SK-N-SH treated with all-trans-retinoic acid at 6 μM for 48 hours (cell line): ENCODE measurements at regions not wholly inside any gene's neighbourhood (a gene's known extent, or its start where the extent isn't known, plus 50 kb on each side); places are given as distances from the start of the nearest gene placed in this dataset.

Experiments used
- ARNTL ChIP-seq: fragments of 450-650 bp; formaldehyde crosslinking; IDR thresholded peaks from 2 replicates; pipeline ENCODE4 v1.5.0; 2020; ENCODE audit warnings: low read depth, mild to moderate bottlenecking, moderate library complexity, borderline replicate concordance
- GLIS3 ChIP-seq: fragments of 250-450 bp; sonication (Bioruptor Pico); IDR thresholded peaks from 2 replicates; pipeline ENCODE4 v1.5.0; 2020; ENCODE audit warnings: mild to moderate bottlenecking, moderate library complexity
- PATZ1 ChIP-seq: fragments of 250-450 bp; sonication (Bioruptor Pico); IDR thresholded peaks from 2 replicates; pipeline ENCODE4 v1.8.0; 2020; ENCODE audit warnings: mild to moderate bottlenecking, moderate library complexity, borderline replicate concordance
- POU6F1 ChIP-seq: fragments of 250-450 bp; sonication (Bioruptor Pico); IDR thresholded peaks from 2 replicates; pipeline ENCODE4 v1.8.0; 2021; ENCODE audit warnings: low read depth, mild to moderate bottlenecking, moderate library complexity, borderline replicate concordance
- RARB ChIP-seq: fragments of 250-450 bp; sonication (Bioruptor Pico); IDR thresholded peaks from 2 replicates; pipeline ENCODE4 v1.8.0; 2021; ENCODE audit warnings: mild to moderate bottlenecking, moderate library complexity
- SNAI2 ChIP-seq: fragments of 250-450 bp; sonication (Bioruptor Pico); IDR thresholded peaks from 2 replicates; pipeline ENCODE4 v1.5.0; 2020; ENCODE audit warnings: mild to moderate bottlenecking, moderate library complexity
- ZC3H10 ChIP-seq: fragments of 250-450 bp; sonication (Bioruptor Pico); IDR thresholded peaks from 2 replicates; pipeline ENCODE4 v1.5.1; 2021; ENCODE audit warnings: mild to moderate bottlenecking, moderate library complexity
- ZFP3 ChIP-seq: fragments of 250-450 bp; sonication (Bioruptor Pico); IDR thresholded peaks from 2 replicates; pipeline ENCODE4 v1.5.0; 2020; ENCODE audit warnings: mild to moderate bottlenecking, moderate library complexity
- ZFP30 ChIP-seq: fragments of 450-650 bp; formaldehyde crosslinking; IDR thresholded peaks from 2 replicates; pipeline ENCODE4 v1.5.0; 2022; ENCODE audit warnings: mild to moderate bottlenecking, moderate library complexity

- TF ChIP-seq ZFP30 (CRISPR knock-in tag), result no peak
- no peak for TF ChIP-seq RARB
- no peak for TF ChIP-seq POU6F1 (CRISPR knock-in tag)
- TF ChIP-seq ARNTL (CRISPR knock-in tag), result no peak
- no peak for TF ChIP-seq ZFP3 (CRISPR knock-in tag)
- TF ChIP-seq PATZ1 (CRISPR knock-in tag), result no peak
- TF ChIP-seq ZC3H10 (CRISPR knock-in tag), result no peak
- no peak for TF ChIP-seq GLIS3
- TF ChIP-seq SNAI2 (CRISPR knock-in tag), result no peak
Measured at GRCh38 chr3:109643590-109643989, 306.2 kb upstream of the DPPA4 start.
